CD4-positive, alpha-beta T cell (primary cell): ENCODE measurements at regions not wholly inside any gene's neighbourhood (a gene's known extent, or its start where the extent isn't known, plus 50 kb on each side); places are given as distances from the start of the nearest gene placed in this dataset.

Experiments used
- ATAC-seq: fragments of 200-7000 bp; cut with Tn5 transposase; one replicate; pipeline ENCODE4 v1.10.0; 2022; ENCODE audit warnings: mild to moderate bottlenecking; ENCODE audit not compliant: poor library complexity
- CTCF ChIA-PET: fragments of 350-600 bp; sonication (Branson Sonifier 250); formaldehyde crosslinking; loops from one replicate; lab custom pipeline; 2021; ENCODE audit warnings: antibody characterized with exemption, inconsistent platforms; lab: Charles Lee
- POLR2A ChIA-PET: fragments of 350-600 bp; sonication (Branson Sonifier 250); formaldehyde crosslinking; loops from one replicate; lab custom pipeline; 2021; ENCODE audit warnings: antibody characterized with exemption, inconsistent platforms; lab: Charles Lee
- DNase-seq, 14 experiments: peaks; one replicate each; pipeline ENCODE4 v3.0.0-alpha.2; 2013 to 2020; ENCODE audit warnings: mixed read lengths in 2 of 14
- H3K27ac ChIP-seq, 2 donors: one replicate each; pipeline versions ENCODE4 v1.5.1 to v1.7.0; 2013; ENCODE audit warnings: low read length in 2 of 2, low read depth in 1 of 2, mild to moderate bottlenecking in 1 of 2
- H3K27me3 ChIP-seq, 2 experiments: 1 replicate in 1 of 2; 2 replicates in 1 of 2; pipeline versions ENCODE4 v1.6.1 to v1.7.0; 2013; ENCODE audit warnings: low read length in 2 of 2, control low read depth in 1 of 2, mild to moderate bottlenecking in 1 of 2, moderate library complexity in 1 of 2; ENCODE audit not compliant: insufficient read depth in 2 of 2, control insufficient read depth in 1 of 2
- H3K36me3 ChIP-seq: one replicate; pipeline ENCODE4 v1.6.1; 2013; ENCODE audit warnings: low read length, control low read depth; ENCODE audit not compliant: insufficient read depth
- H3K4me1 ChIP-seq: one replicate; pipeline ENCODE4 v1.6.1; 2013; ENCODE audit warnings: low read length, control low read depth; ENCODE audit not compliant: insufficient read depth
- H3K4me3 ChIP-seq: one replicate; pipeline ENCODE4 v1.5.1; 2013; ENCODE audit warnings: mild to moderate bottlenecking, low read length, moderate library complexity
- H3K9me3 ChIP-seq, 2 experiments: 1 replicate in 1 of 2; 2 replicates in 1 of 2; pipeline versions ENCODE4 v1.6.1 to v1.7.0; 2013; ENCODE audit warnings: low read length in 2 of 2, mild to moderate bottlenecking in 2 of 2, control low read depth in 1 of 2, moderate library complexity in 1 of 2; ENCODE audit not compliant: control insufficient read depth in 1 of 2, insufficient read depth in 1 of 2
- H3K27ac Mint-ChIP-seq: one replicate; pipeline ENCODE4 v1.8.0; 2020; ENCODE audit warnings: mixed read lengths
- H3K27me3 Mint-ChIP-seq: one replicate; pipeline ENCODE4 v1.8.0; 2021; ENCODE audit warnings: mixed read lengths
- H3K36me3 Mint-ChIP-seq: one replicate; pipeline ENCODE4 v1.8.0; 2021; ENCODE audit warnings: low read depth, mixed read lengths
- H3K4me1 Mint-ChIP-seq: one replicate; pipeline ENCODE4 v1.8.0; 2021; ENCODE audit warnings: low read depth, mixed read lengths
- H3K4me3 Mint-ChIP-seq: one replicate; pipeline ENCODE4 v1.8.0; 2020; ENCODE audit warnings: mild to moderate bottlenecking, mixed read lengths
- H3K9me3 Mint-ChIP-seq: one replicate; pipeline ENCODE4 v1.8.0; 2020; ENCODE audit warnings: mixed read lengths
- CTCF ChIP-seq: fragments of 200-600 bp; IDR thresholded peaks from one replicate; pipeline ENCODE4 v1.8.0; 2022; ENCODE audit warnings: antibody characterized with exemption, mild to moderate bottlenecking
- intact Hi-C, 2 experiments: fragments of 100-400 bp; cut with DNase I in 1 of 2; cut with micrococcal nuclease in 1 of 2; formaldehyde crosslinking; loops; one replicate each; pipeline versions ENCODE4 v1.15.1 to v1.9.0; 2023 to 2025; cut with DNase I, micrococcal nuclease

- Mint-ChIP-seq H3K9me3 (no peaks in the 10 kb centered on the region), H3K36me3 (no peaks in the 10 kb centered on the region), H3K27me3 (peaks cover 30% of the 10 kb centered on the region), H3K27ac (no peak overlapping the region), H3K4me1 (no peaks in the 10 kb centered on the region), H3K4me3 (no peak overlapping the region)
- no peaks in the 10 kb centered on the region for H3K4me1 ChIP-seq
- no peak overlapping the region for H3K4me3 ChIP-seq
- ChIA-PET POLR2A (no interaction called here), CTCF (no interaction called here)
- H3K27ac ChIP-seq: no peak overlapping the region
- intact Hi-C loops: no loop called here
- no peak for ATAC-seq
- no peaks in the 10 kb centered on the region for H3K36me3 ChIP-seq
- no peaks in the 10 kb centered on the region for H3K9me3 ChIP-seq
- no peak for DNase-seq
- H3K27me3 ChIP-seq: no peaks in the 10 kb centered on the region
- TF ChIP-seq CTCF: no peak
Measured at GRCh38 chr10:4733150-4733842, 92.7 kb upstream of the AKR1E2 start.

GRCh38 chr10:4730998-4731397, 95.0 kb upstream of the AKR1E2 start:
- no peaks in the 10 kb centered on the region for H3K9me3 ChIP-seq
- no peaks in the 10 kb centered on the region for H3K27me3 ChIP-seq
- intact Hi-C loops: no loop called here
- H3K27ac ChIP-seq: no peak overlapping the region
- H3K4me3 ChIP-seq: no peak overlapping the region
- no peak for TF ChIP-seq CTCF
- Mint-ChIP-seq H3K27ac (no peak overlapping the region), H3K4me3 (no peak overlapping the region), H3K27me3 (peaks cover 25% of the 10 kb centered on the region), H3K36me3 (no peaks in the 10 kb centered on the region), H3K9me3 (no peaks in the 10 kb centered on the region), H3K4me1 (no peaks in the 10 kb centered on the region)
- ChIA-PET CTCF (no interaction called here), POLR2A (no interaction called here)
- ATAC-seq: no peak
- H3K4me1 ChIP-seq: no peaks in the 10 kb centered on the region
- DNase-seq: no peak
- H3K36me3 ChIP-seq: no peaks in the 10 kb centered on the region

GRCh38 chr10:4725917-4726606, 99.9 kb upstream of the AKR1E2 start:
- H3K36me3 Mint-ChIP-seq: no peaks in the 10 kb centered on the region
- H3K27me3 ChIP-seq: no peaks in the 10 kb centered on the region
- no peak for TF ChIP-seq CTCF
- intact Hi-C loops: no loop called here
- H3K9me3 Mint-ChIP-seq: no peaks in the 10 kb centered on the region
- no peak overlapping the region for H3K4me3 Mint-ChIP-seq
- DNase-seq (no peak), ATAC-seq (no peak)
- H3K27me3 Mint-ChIP-seq: peaks cover 13% of the 10 kb centered on the region
- H3K27ac ChIP-seq: no peak overlapping the region
- H3K36me3 ChIP-seq: no peaks in the 10 kb centered on the region
- POLR2A ChIA-PET: no interaction called here
- CTCF ChIA-PET: no interaction called here
- no peak overlapping the region for H3K27ac Mint-ChIP-seq
- no peaks in the 10 kb centered on the region for H3K4me1 ChIP-seq
- no peaks in the 10 kb centered on the region for H3K4me1 Mint-ChIP-seq
- H3K9me3 ChIP-seq: no peaks in the 10 kb centered on the region
- no peak overlapping the region for H3K4me3 ChIP-seq
